ENCODE measurements at regions not wholly inside any gene's neighbourhood (a gene's known extent, or its start where the extent isn't known, plus 50 kb on each side); places are given as distances from the start of the nearest gene placed in this dataset.

DNA sequence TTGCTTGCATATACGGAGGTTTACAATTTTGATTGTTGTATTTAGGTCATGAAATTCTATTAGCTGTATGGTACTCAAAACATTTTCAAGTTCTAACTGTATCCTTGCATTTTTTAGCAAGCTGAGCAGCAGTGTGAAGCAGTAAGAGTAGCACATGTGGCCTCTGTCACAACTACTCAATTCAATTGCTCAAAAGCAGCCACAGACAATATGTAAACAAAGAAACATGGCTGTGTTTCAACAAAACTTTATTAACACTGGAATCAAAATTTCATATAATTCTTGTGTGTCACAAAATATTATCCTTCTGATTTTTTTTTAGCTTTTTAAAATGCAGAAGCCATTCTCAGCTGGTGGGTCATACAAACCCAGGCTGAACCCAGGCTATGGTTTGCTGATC lies 266.7 kb upstream of the LRRN1 start:
- no peaks in the 10 kb centered on the region for H3K9me3 ChIP-seq
- no peak for DNase-seq
- no peak overlapping the region for H3K4me3 ChIP-seq
- H3K27me3 ChIP-seq (replicated peaks in 1 of 7), result no peaks in the 10 kb centered on the region
- intact Hi-C loops (cut with DNase I; ENCODE audit: low total_unique reads), result no loop called here
- H3K27ac ChIP-seq, result no peak overlapping the region
- WGBS, 5 donors, result 0 to 82% (median 68%) methylated on average over 1 of the region's 1 CpG
- H3K36me3 ChIP-seq, result no peaks in the 10 kb centered on the region
- no peak for TF ChIP-seq POLR2A (IDR thresholded peaks at IDR 0.05)
- TF ChIP-seq CTCF (IDR thresholded peaks at IDR 0.05 in 8 of 11, conservative IDR thresholded peaks at IDR 0.05 in 3 of 11), result no peak
- no peak for TF ChIP-seq POLR2AphosphoS5 (IDR thresholded peaks at IDR 0.05)
- H3K4me1 ChIP-seq, result no peaks in the 10 kb centered on the region

DNA sequence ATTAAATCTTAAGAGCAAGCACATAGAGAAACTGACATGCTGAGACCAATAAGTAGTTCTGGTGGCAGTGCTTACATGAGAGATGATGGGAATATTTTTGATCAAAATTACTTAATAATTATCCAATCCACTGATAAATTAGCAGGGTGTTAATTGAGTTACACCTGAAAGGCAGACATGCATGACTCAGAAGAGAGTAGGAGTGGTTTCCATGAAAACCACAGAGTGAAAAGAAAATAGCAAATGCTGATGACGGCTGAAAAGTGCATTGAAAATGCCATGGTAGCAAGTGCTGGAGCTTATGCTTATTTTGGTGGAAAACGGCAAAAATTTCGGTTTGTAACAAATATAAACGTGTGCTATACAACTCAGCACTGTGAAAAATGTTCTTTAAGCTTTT lies 267.8 kb upstream of the LRRN1 start:
- no peaks in the 10 kb centered on the region for H3K9me3 ChIP-seq
- no peak overlapping the region for H3K27ac ChIP-seq
- 71 to 86% (median 80%) methylated on average over 4 of the region's 4 CpGs for WGBS, 5 donors
- no peaks in the 10 kb centered on the region for H3K4me1 ChIP-seq
- no peaks in the 10 kb centered on the region for H3K36me3 ChIP-seq
- H3K4me3 ChIP-seq, result no peak overlapping the region
- intact Hi-C loops (cut with DNase I; ENCODE audit: low total_unique reads), result no loop called here
- TF ChIP-seq POLR2A (IDR thresholded peaks at IDR 0.05) (no peak), CTCF (IDR thresholded peaks at IDR 0.05 in 8 of 11, conservative IDR thresholded peaks at IDR 0.05 in 3 of 11) (no peak)
- no peak for DNase-seq
- no peaks in the 10 kb centered on the region for H3K27me3 ChIP-seq (replicated peaks in 1 of 7)

GRCh38 chr3:3519266-3519665 lies 280.0 kb upstream of the LRRN1 start:
- H3K27me3 ChIP-seq (replicated peaks in 1 of 7), result no peaks in the 10 kb centered on the region
- TF ChIP-seq POLR2A (IDR thresholded peaks at IDR 0.05) (no peak), POLR2AphosphoS5 (IDR thresholded peaks at IDR 0.05) (no peak), CTCF (IDR thresholded peaks at IDR 0.05 in 8 of 11, conservative IDR thresholded peaks at IDR 0.05 in 3 of 11) (no peak)
- H3K4me3 ChIP-seq, result no peak overlapping the region
- DNase-seq, result no peak
- 43 to 95% (median 89%) methylated on average over 2 of the region's 2 CpGs for WGBS, 5 donors
- intact Hi-C loops (cut with DNase I; ENCODE audit: low total_unique reads), result no loop called here
- no peak overlapping the region for H3K27ac ChIP-seq
- H3K4me1 ChIP-seq, result no peaks in the 10 kb centered on the region
- H3K9me3 ChIP-seq, result no peaks in the 10 kb centered on the region
- no peaks in the 10 kb centered on the region for H3K36me3 ChIP-seq

DNA sequence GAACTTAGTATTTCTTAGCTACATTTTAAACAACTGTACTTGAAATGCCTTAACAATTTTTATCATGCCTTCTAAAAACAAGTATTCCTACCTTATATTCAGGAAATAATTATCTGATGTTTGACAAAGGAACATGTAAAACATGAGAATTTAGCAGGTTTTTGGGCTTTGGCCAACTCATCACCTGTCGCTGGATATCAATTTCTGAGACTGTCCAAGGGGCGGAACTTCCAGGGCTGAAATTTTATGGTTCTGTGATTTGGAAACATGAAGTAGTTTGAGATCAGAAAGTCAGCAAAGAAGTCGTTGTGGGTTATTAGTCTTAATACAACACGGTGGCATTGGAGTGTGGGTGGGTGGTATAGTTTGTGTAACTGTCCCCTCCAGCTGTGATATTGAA lies 282.2 kb upstream of the LRRN1 start:
- Histone ChIP-seq H3K27me3 (replicated peaks in 1 of 7) (no peaks in the 10 kb centered on the region), H3K4me3 (no peak overlapping the region), H3K9me3 (no peaks in the 10 kb centered on the region), H3K27ac (no peak overlapping the region), H3K4me1 (no peaks in the 10 kb centered on the region), H3K36me3 (no peaks in the 10 kb centered on the region)
- TF ChIP-seq POLR2AphosphoS5 (IDR thresholded peaks at IDR 0.05) (no peak), POLR2A (IDR thresholded peaks at IDR 0.05) (no peak), CTCF (IDR thresholded peaks at IDR 0.05 in 8 of 11, conservative IDR thresholded peaks at IDR 0.05 in 3 of 11) (no peak)
- DNase-seq, result no peak
- 82 to 94% (median 85%) methylated on average over 4 of the region's 4 CpGs for WGBS, 5 donors
- intact Hi-C loops (cut with DNase I; ENCODE audit: low total_unique reads), result no loop called here
